ENCODE measurements at regions not wholly inside any gene's neighbourhood (a gene's known extent, or its start where the extent isn't known, plus 50 kb on each side); places are given as distances from the start of the nearest gene placed in this dataset.
"Not testable (repeated sequence)": the region's sequence is repeated elsewhere in the genome, so short reads cannot be mapped to it uniquely, and the experiment has no call there.

DNA sequence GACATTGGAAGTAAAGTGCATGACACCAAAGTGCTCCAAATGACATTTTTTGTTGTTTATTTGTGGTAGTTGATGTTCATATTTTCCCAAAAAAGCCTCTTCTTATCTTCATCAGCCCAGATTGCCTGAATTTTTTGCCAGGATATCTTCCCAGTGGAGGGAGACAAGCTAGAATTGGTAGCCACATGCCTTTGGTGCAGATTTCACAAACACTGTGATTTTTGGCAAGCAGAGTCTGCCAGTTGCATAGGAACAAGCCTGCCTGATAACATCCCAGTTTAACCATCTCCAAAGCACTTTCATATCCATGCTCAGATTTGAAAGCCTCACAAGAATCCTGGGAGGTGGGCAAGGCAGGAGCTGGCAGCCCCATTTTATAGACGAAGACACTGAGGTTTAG lies 102.3 kb upstream of the SYT13 start:
- no peak overlapping the region for H3K4me3 ChIP-seq (ENCODE audit: low read depth, low read length)
- TF ChIP-seq, protein P1, sequence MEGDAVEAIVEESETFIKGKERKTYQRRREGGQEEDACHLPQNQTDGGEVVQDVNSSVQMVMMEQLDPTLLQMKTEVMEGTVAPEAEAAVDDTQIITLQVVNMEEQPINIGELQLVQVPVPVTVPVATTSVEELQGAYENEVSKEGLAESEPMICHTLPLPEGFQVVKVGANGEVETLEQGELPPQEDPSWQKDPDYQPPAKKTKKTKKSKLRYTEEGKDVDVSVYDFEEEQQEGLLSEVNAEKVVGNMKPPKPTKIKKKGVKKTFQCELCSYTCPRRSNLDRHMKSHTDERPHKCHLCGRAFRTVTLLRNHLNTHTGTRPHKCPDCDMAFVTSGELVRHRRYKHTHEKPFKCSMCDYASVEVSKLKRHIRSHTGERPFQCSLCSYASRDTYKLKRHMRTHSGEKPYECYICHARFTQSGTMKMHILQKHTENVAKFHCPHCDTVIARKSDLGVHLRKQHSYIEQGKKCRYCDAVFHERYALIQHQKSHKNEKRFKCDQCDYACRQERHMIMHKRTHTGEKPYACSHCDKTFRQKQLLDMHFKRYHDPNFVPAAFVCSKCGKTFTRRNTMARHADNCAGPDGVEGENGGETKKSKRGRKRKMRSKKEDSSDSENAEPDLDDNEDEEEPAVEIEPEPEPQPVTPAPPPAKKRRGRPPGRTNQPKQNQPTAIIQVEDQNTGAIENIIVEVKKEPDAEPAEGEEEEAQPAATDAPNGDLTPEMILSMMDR (conservative IDR thresholded peaks at IDR 0.05; ENCODE audit: low read depth, low read length): no peak
- DNase-seq (ENCODE audit: low read depth): peak; percentile 21

DNA sequence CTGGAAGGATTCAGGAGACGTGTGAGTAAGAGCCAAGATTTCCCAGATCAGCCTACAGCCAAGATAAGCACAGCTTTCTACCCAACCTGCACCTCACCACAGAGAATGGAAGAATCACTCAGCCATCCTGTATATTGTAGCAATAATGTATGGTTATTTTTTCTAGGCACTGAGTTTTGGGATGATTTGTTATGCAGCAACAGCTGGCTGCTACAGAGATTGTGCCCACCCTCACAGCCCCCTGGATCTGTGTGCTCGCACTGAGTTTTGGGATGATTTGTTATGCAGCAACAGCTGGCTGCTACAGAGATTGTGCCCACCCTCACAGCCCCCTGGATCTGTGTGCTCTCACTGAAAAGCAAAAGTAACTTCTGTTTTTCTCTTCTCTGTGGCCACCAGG lies 101.7 kb upstream of the SYT13 start:
- not testable (repeated sequence) for DNase-seq (ENCODE audit: low read depth); H3K4me3 ChIP-seq (ENCODE audit: low read depth, low read length)

DNA sequence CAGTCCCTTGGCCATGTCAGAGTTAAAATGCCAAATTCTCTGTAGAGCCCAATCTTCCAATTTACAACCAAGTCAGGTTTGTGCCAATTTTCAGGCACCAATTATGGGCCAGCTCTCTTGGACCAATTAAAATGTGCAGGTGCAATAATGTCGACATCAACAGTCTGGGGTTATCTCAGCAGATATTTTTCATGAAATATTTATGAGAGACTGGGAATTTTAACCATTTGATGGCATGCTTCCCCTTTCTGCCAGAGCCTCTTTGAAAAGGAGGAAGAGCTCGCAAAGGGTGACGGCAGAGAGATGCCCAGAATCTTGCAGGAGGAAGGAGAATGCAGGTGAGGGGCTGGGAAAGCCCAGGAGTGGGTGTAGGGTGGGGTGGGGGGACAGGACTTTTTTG lies 100.8 kb upstream of the SYT13 start:
- TF ChIP-seq, protein P1 (conservative IDR thresholded peaks at IDR 0.05; ENCODE audit: low read depth, low read length): no peak
- no peak for DNase-seq (ENCODE audit: low read depth)
- no peak overlapping the region for H3K4me3 ChIP-seq (ENCODE audit: low read depth, low read length)

DNA sequence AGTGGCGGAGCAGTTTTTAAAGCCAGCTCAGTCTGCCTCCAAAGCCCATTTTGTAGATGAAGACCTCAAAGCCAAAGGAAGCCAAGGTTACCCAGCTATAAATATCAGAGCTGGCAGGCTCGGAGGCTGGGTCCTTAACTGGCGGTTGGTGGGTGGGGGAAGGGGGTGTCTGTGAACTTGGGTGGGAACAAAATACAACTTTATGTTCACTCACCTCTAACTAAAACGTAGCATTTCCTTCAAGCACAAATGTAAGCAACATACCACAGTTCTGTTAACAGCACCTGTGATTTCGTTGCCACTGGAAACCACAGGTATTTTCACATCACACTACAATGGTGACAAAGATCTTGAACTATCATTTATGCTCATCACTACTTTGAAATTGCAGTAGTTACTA lies 99.7 kb upstream of the SYT13 start:
- H3K4me3 ChIP-seq (ENCODE audit: low read depth, low read length): no peak overlapping the region
- no peak for DNase-seq (ENCODE audit: low read depth)
- TF ChIP-seq, protein P1 (conservative IDR thresholded peaks at IDR 0.05; ENCODE audit: low read depth, low read length): no peak

DNA sequence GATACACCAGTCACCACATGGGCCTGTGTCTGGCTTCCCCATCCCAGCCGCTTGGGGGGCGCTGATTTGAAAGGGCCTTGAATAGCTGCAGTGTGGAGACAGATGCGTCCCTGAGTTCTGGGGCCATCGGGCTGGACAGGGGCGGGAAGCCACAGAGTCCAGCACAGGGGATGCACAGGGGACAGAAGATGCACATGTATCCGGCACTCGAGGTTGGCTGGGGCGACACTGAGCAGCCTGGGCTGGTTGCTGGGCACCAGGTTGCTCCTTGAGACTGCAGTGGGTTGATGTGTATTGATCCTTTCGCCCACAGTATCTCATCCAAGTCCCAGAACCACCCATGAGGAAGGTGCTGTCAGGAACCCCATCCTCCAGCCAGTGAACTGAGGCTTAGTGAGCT lies 99.3 kb upstream of the SYT13 start:
- H3K4me3 ChIP-seq (ENCODE audit: low read depth, low read length): no peak overlapping the region
- no peak for DNase-seq (ENCODE audit: low read depth)
- TF ChIP-seq, protein P1 (conservative IDR thresholded peaks at IDR 0.05; ENCODE audit: low read depth, low read length): no peak

DNA sequence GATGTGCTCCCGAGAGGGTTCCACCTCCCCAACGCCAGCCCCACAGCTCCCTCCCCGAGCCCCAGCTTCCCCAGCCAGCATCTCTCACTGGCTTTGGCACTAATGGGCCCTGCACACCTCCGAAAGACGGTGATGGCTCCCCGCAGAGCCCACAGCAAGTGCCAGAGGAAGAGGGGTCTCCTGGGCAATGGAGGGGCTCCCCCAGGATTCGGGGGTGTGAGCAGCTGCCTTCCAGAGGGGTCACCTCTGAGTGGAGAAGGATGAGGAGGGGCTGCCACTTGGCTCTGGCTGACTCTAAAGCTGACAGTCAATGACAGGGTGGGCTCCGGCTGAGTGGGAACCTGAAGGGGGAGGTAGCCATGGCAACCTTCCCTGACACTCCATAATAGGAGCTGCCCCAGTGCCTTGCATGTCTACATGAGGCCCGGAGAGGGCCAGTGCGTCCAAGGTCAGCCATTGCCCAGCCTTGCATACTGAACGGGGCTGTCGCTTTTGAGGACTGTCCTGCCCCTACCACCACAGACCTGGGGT lies 98.6 kb upstream of the SYT13 start:
- H3K4me3 ChIP-seq (ENCODE audit: low read depth, low read length): no peak overlapping the region
- TF ChIP-seq, protein P1 (conservative IDR thresholded peaks at IDR 0.05; ENCODE audit: low read depth, low read length): no peak
- no peak for DNase-seq (ENCODE audit: low read depth)

DNA sequence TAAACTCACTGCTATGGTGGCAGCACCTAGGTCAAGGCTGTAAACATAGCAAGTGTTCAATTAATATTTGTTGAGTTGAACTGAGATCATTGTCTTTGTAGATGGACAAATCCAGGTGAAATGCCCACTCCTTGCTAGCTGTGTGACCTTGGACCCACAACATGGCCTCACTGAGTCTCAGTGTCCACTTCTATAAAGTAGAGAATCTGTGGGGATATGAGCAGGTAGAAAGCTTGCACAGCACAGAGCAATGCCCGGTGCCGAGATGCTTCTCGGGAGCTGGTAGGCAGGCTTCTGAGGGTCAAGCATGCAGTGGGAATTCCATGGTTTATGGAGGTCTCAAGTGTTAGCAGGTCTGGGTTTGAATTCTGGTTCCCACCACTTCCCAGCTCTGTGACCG lies 97.9 kb upstream of the SYT13 start:
- DNase-seq (ENCODE audit: low read depth): no peak
- no peak overlapping the region for H3K4me3 ChIP-seq (ENCODE audit: low read depth, low read length)
- TF ChIP-seq, protein P1 (conservative IDR thresholded peaks at IDR 0.05; ENCODE audit: low read depth, low read length): no peak
